SIG-M5 (cell line): ENCODE measurements at regions not wholly inside any gene's neighbourhood (a gene's known extent, or its start where the extent isn't known, plus 50 kb on each side); places are given as distances from the start of the nearest gene placed in this dataset.
"Not testable (repeated sequence)": the region's sequence is repeated elsewhere in the genome, so short reads cannot be mapped to it uniquely, and the experiment has no call there.

Experiments
- DNase-seq: peaks from one replicate; lab custom pipeline; 2025; lab: John Stamatoyannopoulos, UW

DNA sequence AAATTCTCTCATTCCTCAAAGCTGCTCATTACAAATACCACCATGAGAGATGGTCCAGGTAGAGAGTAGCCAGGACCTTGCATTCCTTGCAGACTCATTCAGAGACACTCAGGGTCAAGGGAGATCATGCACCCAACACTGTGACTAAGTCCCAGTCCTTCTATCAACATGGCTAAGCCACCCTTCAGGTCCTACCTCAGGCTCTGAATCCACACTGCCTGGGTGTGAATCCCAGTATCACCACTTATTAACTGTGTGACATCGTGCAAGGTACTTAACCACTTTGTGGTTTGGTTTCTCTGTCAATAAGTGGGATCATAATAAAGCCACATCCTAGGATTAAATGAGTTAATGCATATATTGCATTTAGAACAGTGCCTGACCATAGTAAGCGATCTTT, 124.1 kb upstream of the NEIL3 start:
- no peak for DNase-seq

DNA sequence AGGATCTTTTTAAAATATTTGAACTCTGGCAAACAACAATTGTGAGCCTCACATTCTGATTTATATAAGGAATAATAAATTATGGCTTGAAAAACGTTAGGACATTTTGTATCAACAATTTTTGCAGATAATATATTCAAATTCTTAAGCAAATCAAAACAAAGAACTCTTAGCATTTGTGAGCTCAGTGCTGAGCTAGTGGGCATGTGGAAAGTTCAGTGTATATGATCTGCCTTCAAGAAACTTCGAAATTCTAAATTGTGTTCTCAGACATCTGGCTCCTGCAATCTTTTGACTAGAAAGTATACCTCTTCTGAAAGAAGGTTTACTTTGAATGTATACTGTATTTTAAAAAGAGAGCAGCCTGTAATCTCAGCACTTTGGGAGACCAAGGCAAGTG, 122.3 kb upstream of the NEIL3 start:
- no peak for DNase-seq

DNA sequence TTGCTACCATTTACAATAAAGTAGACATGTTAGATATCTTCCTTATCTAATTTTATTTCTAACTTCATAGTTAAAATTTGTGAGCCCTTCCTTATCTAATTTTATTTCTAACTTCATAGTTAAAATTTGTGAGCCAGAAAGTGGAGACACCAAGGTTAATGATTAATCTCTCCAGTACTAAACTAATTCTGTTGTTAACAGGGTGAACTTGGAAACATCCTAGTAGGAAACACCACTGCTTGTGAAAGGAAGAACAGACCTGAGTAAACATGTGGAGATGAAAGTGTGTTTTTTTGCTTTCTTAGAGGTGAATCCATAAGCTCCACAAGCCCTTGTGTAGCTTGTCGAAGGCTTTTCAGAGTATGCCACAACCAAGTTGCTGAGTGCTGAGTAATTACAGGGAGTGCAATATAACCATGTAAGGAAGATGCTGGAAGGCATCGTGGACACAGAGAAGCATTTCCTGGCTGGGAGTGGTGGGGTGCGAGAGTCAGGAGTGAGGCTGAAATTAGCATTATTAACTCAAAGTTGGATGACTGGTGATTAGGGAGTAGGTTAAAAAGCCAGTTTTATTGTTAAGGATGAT, 118.6 kb upstream of the NEIL3 start:
- DNase-seq, result no peak

DNA sequence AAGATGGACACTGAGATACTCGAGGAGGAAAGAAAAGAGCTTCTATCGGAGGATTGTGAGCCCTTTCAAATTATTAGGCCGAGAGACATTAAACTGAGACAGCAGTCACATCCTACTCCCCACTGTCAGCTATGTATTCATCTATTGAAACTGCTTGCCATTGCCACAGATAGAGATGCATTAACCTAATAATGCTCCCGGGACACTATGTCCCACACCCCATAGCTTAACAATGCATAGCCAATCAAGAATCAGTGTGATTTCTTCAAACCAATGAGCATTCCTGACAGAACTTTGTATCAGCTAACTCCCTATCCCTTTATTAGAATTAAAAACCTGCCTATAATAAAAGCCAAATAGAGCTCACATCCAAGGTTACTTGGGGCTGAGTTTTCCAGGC, 118.1 kb upstream of the NEIL3 start:
- no peak for DNase-seq

DNA sequence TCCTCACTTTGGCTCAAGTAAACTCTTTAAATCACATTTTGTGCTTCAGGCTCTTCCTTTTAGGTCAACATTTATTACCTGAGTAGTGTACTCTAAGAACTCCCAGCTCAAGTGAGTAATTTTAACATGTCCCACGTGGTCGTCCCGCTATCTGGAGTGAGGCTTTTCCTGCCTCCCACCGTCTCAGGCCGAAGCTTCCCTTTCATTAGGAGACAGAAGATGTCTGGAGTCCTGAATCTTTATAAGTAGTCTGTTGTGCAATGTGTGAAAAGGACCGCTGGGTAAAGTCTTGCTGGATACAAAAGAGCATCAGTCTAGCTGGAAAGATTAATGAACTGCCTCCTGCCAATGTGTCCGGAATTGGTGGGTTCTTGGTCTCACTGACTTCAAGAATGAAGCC, 117.7 kb upstream of the NEIL3 start:
- no peak for DNase-seq

DNA sequence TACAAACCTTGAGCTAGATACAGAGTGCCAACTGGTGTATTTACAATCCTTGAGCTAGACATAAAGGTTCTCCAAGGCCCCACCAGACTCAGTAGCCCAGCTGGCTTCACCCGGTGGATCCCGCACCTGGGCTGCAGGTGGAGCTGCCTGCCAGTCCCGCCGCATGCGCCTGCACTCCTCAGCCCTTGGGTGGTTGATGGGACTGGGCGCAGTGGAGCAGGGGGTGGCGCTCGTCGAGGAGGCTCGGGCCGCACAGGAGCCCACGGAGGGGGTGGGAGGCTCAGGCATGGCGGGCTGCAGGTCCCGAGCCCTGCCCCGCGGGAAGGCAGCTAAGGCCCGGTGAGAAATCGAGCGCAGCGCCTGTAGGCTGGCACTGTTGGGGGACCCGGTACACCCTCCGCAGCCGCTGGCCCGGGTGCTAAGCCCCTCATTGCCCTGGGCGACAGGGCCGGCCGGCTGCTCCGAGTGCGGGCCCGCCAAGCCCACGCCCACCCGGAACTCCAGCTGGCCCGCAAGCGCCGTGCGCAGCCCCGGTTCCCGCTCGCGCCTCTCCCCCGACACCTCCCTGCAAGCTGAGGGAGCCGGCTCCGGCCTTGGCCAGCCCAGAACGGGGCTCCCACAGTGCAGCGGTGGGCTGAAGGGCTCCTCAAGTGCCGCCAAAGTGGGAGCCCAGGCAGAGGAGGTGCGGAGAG, 116.5 kb upstream of the NEIL3 start:
- DNase-seq, result not testable (repeated sequence)

DNA sequence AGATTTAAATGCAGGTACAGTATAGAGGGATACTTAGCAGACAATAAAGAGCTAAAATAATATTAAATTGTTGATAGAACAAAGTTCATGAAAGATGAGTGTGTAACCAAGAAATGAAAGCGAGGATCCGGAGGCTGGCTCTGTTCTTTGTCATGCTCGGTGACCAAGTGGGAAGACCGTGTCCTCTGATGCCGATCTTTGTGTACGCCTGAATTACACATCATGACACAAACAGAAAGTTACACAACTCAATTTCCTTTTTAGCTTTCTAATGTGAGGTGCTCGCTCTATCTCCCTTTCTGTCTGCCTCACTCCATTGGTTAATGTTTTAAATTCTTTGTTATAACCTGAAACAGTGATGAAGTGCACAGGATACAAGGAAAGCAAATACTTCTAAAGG, 114.8 kb upstream of the NEIL3 start:
- DNase-seq, result no peak

DNA sequence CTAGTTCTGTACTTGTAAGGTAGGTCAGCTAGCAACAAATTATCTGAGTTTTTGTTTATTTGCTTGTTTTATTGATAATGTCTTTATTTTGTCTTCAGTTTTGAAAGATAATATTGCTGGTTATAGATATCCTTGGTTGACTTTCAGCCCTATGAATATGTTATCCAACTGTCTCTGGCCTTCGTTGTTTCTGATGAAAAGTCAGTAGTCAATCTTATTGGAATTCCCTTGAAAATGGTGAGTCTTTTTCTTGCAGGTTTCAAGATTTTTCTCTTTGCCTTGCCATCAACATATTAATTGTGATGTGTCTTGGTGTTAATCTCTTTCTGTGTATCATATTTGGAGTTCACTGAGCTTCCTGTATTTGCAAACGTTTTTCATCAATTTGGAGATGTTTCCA, 113.1 kb upstream of the NEIL3 start:
- DNase-seq, result no peak

DNA sequence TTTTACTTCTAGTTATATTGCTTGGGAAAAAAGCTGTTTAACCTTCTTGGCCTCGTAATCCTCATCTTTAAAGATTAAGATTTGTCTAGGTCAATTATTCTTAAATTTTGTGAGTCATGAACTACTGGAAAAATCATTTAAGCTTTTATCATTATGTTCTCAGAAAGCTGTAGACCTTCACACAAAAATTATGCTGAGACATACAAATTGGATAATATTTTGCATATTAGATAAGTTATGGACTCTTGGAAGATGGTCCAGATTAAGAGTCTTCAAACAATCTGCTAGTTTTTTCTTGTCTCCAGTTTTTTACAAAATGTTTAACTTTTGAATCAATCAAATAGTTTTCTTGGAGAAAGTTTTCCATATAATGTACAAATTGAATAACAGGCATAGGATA, 108.1 kb upstream of the NEIL3 start:
- DNase-seq, result no peak

DNA sequence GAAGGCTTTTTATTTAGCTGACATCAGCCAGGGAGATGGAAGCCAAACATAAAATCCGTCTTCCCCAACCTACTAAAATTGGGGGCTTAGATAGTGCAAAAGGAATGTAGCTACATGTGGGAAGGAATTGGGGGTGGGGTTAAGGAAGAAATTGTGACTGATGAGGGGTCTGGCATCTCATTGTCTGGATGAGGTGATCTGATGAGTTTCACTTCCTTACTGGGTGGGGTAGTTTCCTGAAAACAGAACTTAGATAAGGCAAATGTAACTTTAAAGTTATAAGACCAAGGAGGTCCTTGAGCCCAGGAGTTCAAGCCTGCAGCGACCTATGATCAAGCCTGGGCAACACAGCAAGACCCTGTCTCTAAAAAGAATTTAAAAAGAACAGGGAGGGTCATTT, 105.5 kb upstream of the NEIL3 start:
- no peak for DNase-seq

DNA sequence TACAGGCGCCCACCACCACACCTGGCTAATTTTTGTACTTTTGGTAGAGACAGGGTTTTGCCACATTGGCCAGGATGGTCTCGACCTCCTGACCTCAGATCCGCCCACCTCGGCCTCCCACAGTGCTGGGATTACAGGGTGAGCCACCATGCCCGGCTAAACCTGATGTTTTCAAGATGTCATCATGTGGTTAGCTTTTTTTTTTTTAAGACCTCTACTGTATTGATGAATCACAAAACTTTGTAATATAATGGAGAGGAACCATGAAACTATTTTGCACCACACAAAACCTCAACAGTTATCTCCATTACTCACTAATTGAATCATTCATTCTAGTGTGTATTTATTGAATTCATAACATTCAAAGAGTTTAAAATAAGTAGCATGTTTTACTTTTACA, 94.7 kb upstream of the NEIL3 start:
- no peak for DNase-seq

DNA sequence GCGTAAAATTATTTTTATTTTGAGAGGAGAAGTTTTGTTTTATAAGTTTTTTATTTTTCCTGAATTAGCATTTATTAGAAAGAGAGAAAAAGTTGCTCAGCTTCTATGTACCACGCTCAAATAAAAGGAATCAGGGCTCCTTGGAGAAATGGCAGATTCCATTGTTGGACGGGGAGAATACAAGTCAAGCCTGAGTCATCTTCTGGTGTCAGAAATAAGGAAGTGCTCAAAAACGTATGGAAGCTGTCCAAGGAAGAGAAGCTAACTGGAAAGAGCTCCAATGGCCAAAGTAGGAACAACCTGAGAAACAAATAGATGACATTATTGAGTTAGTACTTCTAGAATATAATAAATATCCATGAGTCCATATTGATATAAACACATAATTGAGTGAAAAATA, 89.3 kb upstream of the NEIL3 start:
- no peak for DNase-seq

DNA sequence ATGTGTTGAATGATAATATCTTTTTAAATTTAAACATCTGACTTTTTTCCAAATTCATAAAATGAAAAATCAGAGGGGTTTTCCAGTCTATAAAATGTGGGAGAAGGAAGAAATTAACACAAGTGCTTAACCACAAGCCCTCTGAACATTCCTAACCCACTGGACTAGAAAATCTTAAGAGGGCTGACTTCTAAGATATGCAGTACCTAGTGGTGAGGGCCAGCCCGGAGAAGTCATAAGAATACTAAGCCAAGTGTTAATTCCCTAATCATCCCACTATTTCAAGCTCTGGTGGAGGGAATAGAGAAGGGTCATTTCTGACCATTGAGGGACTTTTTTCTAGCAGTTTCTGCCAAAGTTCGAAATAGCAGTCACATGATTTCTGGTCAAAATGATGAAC, 86.9 kb upstream of the NEIL3 start:
- no peak for DNase-seq

DNA sequence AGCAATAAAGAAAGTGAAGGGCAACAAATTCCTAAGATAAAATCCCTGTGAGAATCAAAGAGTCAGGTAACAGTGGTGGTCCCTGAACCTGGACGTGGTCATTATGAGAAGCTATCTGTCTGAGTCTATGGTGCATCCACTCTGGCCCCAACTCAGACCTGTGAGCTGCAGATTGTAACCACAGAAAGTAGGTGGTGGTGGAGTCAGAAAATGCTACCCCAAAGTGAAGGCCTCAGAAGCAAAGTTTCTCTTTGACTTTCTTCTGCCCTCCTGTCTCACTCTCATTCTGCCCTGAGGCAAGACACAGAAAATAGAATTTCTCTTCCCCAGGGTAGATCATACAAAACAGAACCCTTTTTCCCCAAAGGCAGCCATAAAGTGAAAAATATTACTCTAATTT, 84.1 kb upstream of the NEIL3 start:
- no peak for DNase-seq

DNA sequence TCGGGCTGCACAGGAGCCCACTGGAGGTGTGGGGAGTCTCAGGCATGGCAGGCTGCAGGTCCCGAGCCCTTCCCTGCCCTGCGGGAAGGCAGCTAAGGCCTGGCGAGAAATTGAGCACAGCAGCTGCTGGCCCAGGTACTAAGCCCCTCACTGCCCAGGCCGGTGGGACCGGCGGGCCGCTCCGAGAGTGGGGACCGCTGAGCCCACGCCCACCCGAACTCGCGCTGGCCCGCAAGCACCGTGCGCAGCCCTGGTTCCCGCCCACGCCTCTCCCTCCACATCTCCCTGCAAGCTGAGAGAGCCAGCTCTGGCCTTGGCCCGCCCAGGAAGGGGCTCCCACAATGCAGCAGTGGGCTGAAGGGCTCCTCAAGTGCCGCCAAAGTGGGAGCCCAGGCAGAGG, 82.0 kb upstream of the NEIL3 start:
- no peak for DNase-seq

DNA sequence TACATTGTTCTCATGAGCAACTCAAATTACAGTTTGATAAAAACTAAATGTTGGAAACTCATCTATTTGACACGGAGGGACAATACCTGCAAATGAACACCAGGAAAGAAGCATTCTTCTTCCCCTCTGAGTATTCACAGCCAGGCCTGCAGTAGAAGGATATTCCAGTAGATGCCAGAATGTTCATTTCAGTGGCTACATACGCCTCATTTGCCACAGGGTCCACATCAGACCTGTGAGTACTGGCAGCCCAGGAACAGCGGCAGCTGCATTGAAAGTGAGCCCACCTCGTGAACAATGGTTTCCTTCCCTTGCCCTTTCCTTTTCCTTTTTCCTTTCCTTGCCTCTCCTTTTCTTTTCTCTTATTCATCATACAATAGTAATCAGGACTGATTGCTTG, 81.1 kb upstream of the NEIL3 start:
- DNase-seq, result no peak

DNA sequence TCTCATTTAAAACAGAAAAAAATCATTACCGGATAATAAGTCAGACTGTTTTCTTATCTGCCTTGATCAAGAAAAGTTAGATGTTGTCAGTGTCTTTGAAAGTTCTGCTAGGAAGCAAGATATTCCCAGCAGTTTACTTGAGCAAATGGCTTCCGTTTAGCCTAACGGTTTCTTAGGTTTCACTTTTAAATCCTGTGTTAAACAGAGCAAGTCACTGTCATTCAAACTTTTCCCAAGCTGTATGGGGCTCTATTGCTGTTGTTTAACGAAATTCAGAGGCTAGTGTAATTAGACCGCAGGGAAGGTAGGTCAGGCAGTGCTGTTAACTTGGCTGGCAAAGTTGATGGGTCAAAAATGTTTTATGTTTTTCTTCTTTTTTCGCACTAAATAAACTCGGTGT, 80.3 kb upstream of the NEIL3 start:
- no peak for DNase-seq

DNA sequence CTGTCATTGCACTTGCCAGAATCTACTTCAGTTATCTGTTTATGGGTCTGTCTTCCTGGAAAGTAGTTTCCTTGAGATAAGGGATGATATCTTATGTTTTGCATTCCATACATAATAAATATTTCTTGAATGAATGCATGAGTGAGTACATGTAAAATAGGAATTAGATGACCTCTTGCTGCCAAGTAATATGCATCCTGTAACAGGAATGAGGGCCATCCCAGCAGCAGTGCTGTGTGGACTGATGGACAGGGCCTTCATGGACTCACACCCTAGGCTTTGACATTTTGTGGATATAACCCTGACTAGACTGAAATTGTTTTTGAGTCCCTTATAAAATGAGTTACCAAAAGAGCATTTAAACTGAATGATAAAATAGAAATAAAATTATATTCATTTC, 77.2 kb upstream of the NEIL3 start:
- no peak for DNase-seq

DNA sequence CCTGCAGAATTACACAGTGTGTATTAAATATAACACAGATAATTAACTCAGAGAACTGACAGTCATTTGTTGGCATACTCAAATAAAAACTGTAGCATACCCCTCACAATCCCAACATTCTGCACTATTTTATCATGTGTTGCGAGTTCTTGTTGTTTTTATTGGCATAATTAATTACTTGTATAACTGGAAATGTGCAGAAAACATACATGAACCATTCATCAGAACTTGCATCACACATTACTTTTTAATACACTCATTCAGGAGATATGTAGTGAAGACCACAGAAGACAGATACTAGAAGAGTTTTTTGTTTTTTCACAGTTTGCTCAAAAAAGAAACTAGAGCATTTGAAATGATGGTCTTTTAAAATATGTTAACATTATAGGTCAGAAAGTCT, 74.6 kb upstream of the NEIL3 start:
- DNase-seq, result no peak

DNA sequence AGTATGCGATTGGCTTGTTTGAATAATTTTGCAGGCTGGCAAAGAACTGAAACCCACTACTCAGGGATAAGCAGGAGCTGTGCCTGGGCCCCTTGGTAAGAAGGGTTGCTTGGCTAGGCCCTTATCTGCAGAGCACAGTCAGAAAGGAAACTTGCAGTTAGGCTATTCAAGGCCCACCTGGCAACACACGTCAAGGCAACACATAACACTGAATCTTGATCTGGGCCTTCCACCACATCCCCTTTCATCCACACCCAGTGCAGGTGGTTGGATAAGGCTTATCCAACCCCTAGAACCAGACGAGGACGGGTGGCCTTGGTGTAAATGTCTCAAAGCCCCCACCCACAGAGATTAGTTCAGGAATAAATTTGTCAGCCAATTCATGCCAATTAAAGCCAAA, 72.8 kb upstream of the NEIL3 start:
- no peak for DNase-seq

DNA sequence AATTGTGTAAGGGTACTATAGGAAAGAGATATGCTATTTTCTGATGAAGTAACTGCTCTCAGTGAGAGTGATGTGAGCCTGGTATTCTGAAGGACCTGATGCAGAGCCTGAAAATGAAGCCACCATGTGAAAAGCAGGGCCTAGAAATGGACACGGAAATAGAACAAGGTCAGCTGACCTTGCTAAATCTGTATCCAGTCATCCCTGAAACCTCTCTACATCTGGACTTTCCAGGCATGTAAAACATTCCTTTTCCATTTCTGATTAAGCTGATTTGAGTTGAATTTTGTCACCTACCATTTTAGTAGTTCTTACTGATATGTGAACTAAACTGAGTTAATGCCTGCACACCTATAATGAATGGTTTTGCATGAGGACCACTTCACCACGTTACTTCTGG, 72.4 kb upstream of the NEIL3 start:
- no peak for DNase-seq

DNA sequence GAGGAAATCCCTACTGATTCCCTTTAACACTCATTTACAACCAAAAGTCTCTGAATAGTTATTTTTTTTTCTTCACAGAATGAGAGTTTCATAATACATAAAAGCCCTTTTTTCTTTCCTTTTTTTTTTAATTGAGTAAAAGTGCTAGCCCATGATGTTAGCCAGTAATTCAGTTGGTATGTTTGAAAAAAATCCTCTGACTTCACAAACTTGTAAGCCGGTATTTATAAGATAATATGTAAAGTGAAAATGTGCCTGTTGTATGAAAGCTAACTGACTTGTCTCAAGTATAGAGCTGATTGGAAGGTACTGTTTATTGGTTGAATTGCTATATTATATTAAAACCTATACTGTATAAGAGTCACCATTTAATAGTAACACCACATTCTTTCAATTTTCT, 70.2 kb upstream of the NEIL3 start:
- no peak for DNase-seq

DNA sequence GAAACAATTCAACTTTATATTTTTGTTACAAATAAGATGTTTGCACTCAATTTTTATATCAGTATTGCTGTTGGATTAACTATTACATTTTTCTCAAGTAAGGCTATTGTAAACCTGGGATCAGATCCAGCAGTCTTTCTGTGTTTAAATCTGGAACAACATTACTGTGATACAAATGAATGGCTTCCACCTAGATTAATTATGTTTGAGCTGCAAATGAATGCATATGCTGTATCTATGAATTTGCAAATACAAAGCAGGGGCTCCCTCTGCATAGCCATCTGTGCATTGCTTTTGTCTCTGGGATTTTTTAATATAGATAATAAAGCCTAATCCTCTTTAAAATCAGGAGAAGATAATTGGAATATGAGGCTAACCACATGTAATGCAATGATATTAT, 69.8 kb upstream of the NEIL3 start:
- no peak for DNase-seq

DNA sequence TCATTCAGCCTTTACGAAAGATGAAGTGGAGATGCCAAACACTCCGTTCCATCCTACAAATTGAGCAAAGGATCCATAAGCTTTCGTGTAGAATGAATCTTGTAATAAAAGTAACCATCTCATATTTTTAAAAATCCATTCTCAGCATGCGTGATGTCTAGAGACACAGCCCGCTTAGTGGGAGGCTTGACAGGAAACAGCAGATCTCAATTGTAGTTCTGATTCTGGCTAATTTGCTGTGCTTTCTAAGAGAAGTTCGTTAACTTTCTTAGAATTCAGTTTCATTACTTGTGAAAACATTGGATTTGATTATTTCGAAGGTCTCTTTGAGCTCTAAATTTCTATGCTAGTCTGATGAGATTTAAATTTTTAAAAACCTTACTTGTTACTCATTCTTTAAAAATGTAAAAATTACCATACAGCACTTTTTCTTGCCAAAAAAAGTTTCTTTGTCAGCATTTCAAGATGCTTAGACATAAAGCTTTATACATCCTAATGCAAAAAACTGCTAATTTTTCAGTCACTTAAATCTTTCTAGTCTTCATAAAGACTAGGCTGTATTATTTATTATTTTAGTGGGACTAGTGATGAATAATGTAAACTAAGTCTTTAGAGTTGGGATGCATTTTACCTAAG, 66.9 kb upstream of the NEIL3 start:
- no peak for DNase-seq
